NOMO-1 (cell line): ENCODE measurements at regions not wholly inside any gene's neighbourhood (a gene's known extent, or its start where the extent isn't known, plus 50 kb on each side); places are given as distances from the start of the nearest gene placed in this dataset.

Source experiments
- DNase-seq, 2 experiments: peaks; one replicate each; lab custom pipeline; 2025; ENCODE audit not compliant: unreplicated experiment in 2 of 2; lab: John Stamatoyannopoulos, UW

DNA sequence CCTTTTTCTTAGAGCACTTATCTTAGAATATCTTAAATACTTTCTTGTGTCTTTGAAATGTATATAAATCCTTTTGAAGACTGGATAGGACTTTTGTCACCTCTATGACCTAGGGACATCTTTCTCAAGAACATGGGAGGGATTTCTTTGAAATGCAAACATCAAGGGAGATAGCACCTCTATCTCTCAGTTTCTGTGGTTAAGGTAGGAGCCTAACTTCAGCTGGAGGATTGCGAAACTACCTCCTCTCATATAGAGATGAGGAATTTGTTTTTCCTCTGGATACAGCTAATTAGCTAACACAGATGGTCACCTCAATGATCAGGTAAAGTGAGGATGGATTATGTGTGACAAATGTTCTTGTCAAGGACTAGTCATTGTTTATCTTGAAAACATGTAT lies 631.3 kb upstream of the IMPG1 start:
- DNase-seq, result no peak

GRCh38 chr6:76703285-76703684 lies 630.8 kb upstream of the IMPG1 start:
- no peak for DNase-seq

DNA sequence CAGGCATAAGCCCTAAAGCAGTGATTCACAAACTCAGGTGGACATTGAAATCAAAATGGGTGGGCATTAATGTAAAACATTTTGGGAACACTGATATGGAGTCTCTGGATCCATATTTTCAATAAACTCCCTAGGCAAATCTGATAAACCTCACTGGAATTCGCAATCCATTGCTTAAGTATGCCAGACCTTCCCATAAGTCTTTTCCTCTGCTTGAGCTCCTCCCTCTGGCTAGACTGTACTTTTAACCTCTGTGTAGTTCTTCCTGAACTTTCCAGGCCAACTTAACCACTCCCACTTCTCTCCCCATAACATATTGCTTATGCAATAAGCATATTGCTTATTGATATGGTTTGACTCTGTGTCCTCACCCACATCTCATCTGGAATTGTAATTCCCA lies 629.7 kb upstream of the IMPG1 start:
- DNase-seq, result no peak

- no peak for DNase-seq
Observed at GRCh38 chr6:76701610-76702009, 629.1 kb upstream of the IMPG1 start.

- DNase-seq, result no peak
Observed at GRCh38 chr6:76697585-76697984, 625.1 kb upstream of the IMPG1 start.

GRCh38 chr6:76694795-76695194 lies 622.3 kb upstream of the IMPG1 start:
- DNase-seq, result no peak

- DNase-seq, result no peak
Observed at GRCh38 chr6:76684875-76685274, 612.4 kb upstream of the IMPG1 start.

DNA sequence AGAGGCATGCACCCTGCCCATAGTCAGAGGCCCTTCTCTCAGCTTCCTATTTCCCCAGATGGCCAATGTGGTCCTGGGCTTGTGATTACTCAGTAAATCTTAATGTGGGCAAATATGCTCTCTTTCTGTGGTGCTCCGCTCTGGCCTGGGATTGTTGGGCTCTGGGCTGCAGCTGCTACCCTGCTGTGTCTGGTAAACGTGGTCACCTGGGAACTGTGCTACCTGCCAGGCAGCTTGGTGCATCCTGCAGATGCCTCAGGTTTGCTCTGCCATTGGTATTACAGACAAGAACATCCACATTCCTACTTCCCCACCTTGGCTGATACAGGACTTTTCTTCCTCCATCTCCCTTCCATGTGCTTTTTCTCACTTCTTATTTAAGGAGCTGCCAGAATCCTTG lies 611.5 kb upstream of the IMPG1 start:
- DNase-seq, result peak in 1 of 2 experiments; percentile 8

DNA sequence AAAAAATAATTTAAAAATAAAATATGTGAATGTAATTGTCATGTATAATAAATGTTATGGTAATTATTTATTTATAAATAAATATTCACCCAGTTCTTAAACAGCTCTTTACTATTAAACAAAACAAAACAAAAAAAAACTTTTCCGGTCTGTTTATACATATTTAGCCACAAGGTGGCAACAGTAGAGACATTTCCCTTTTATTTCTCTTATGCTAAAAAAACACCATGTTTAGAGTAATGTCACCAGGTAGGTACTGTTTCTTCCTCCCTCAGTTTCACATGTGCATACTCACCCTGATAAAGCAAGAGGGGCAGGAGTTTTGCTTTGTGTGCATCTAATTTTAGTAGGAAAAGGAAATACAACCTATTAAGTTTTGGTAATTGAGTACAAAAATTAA lies 610.4 kb upstream of the IMPG1 start:
- DNase-seq, result peak in 1 of 2 experiments; percentile 17

DNA sequence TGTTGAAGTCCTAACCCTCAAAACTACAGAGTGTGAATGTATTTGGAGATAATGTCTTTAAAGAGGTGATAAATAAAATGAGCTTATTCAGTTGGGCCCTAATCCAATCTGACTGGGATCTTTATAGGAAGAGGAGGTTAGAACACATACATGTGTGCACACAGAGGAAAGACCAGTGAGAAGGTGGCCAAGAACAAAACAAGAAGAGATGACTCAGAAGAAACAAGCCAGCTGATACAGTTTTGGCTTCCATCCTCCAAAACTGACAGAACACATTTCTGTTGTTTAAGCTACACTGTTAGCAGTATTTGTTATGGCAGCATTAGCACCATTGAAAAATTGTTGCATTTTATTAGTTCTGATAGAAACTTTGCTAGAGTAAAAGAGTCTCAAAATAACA lies 609.3 kb upstream of the IMPG1 start:
- DNase-seq, result no peak

- no peak for DNase-seq
Observed at GRCh38 chr6:76677017-76677416, 604.6 kb upstream of the IMPG1 start.

DNA sequence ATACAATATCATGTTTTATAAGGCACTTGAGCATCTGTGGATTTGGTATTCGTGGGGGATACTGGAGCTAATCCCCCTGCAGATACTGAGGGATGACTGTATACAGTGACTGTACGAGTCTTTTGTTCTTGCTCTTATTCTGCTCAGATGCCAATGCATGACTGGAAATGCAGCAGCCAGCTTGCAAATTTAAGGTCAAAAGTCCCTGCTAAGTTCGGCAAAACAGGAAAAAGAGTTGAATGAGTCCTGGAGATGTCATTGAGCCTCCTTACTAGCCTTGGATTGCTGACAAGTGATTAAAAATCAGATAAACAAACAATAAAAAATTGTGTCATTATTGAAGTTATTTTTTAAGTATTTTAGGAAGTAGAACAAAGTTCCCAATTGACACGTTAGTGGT lies 599.3 kb upstream of the IMPG1 start:
- no peak for DNase-seq

DNA sequence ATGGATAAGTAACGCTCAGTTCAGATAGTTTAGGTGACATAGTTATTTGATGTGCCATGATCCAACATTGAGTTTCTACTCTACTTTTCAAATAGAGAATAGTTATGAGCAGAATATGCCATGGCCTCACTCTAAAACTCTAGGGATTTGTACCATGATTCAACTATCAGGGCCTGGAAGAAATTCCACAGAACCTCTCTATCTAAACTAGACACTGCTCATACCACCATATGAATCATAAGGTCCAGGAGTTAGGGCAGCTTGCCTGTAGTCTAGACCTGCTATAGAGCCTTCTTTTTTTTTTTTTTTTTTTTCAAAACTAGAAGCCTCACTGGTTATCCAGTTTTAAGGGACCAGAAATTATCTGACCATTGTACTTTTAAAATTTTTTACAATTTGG lies 571.8 kb upstream of the IMPG1 start:
- DNase-seq, result no peak

GRCh38 chr6:76639941-76640340 lies 567.5 kb upstream of the IMPG1 start:
- DNase-seq, result no peak

- DNase-seq, result no peak
Observed at GRCh38 chr6:76634695-76635094, 562.2 kb upstream of the IMPG1 start.

- DNase-seq, result no peak
Observed at GRCh38 chr6:76633259-76633658, 560.8 kb upstream of the IMPG1 start.

DNA sequence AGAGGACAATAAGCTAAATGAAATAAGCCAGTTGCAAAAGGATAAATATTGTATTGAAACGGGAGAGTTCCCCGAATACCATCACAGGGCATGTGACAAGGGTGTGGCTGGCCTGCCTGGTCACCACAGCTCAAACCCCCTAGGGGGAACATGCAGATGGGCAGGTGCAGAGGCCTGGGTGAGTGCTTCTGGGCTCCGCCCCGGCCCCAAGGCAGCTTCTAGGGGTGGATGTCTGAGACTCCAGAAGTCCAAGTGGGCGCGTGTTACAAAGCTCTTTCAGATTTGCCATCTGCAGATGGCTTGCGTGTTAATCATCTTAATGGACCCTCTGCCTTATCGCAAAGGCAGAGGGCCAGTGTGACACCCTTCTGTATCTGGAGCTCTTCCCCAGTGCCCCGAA lies 559.2 kb upstream of the IMPG1 start:
- DNase-seq, result no peak

GRCh38 chr6:76615395-76615794 lies 542.9 kb upstream of the IMPG1 start:
- no peak for DNase-seq

DNA sequence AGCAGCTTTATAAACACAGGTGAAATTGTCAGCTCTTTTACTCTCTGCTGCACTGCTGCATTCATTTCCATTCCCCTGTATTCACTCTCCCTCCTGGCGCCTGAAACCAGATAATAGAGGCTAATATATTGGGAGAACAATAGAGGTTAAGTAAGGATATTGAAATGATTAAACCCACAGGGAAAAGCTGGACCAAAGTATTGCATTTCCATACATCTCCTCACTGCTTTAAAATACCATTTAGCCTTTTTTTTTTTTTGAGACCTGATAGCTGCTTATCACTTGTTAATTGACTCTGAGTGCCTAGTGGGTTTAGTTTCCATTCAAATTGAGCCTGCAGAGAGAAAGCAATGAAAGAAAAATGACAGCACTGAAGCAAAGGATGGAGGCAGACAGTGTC lies 540.5 kb upstream of the IMPG1 start:
- DNase-seq, result no peak

GRCh38 chr6:76609160-76609559 lies 536.7 kb upstream of the IMPG1 start:
- DNase-seq, result no peak

DNA sequence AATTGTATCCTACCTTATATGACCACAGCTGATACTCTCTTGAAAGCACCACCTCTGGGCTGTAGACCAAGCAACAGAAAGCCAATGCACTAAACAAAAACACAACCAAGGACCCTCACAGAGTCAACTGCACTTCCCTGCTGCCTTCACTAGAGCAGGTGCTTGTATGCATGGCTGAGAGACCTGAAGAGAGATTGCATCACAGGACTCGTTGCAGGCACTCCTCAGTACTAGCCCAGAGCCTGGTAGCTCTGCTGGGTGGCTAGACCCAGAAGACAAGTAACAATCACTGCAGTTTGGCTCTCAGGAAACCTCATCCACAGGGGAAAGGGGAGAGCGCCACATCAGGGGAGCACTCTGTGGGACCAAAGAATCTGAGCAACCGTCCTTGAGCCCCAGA lies 521.6 kb upstream of the IMPG1 start:
- DNase-seq, result no peak

DNA sequence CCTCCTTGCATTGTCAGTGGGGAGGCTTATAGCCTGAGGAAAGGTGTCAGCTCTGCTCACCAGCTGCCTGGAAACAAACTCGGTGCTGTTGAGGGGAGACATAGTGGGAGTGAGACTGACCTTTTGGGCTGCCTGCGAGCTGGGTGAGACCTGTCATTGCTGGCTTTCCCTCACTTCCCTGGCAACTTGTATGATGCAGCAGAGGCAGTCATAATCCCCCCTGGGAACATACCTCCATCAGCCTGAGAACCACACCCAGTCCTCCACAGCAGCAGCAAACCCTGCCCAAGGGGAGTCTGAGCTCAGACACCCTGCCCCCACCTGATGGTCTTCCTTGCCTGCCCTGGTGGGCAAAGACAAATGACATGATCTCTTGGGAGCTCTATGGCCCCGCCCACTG lies 521.2 kb upstream of the IMPG1 start:
- DNase-seq, result no peak

- DNase-seq, result no peak
Observed at GRCh38 chr6:76592566-76592965, 520.1 kb upstream of the IMPG1 start.

DNA sequence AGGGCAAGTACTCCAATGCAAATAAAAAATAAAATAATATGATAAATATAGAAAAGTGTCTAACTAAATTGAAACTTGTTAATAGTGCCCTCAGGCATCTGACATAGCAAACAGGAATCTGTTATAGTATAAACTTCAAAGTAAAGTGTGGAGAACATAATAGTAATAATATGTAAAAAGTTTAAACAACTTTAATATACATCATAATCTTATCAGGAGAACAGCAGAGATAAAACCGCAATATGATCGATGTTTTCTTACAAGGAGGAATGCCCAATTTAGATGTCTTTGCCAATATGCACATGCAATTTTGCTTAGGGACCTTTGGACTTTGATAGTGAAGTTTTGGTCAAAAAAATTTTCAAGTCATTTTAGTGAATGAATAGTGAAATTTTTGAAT lies 514.8 kb upstream of the IMPG1 start:
- DNase-seq, result no peak
